ENCODE measurements at regions not wholly inside any gene's neighbourhood (a gene's known extent, or its start where the extent isn't known, plus 50 kb on each side); places are given as distances from the start of the nearest gene placed in this dataset.

DNA sequence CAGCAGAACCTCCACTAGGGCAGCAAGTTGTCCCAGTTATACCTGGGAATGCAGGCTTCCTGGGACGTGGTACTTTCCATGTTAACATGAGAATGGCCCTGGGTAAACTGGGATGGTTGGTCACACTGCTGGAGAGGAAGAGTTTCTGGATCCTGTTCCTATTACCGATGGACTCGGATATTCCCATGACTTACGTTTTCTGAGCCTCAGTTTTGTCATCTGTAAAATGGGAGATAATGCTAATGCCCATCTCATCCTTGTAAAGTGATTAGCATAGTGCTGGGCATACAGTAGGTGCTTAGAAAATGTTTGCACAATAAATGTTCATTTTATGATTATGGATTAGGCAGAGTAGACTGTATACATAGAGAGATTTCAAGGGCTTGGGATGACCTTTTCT, 280.9 kb upstream of the EEF2KMT start:
- DNase-seq, result no peak

DNA sequence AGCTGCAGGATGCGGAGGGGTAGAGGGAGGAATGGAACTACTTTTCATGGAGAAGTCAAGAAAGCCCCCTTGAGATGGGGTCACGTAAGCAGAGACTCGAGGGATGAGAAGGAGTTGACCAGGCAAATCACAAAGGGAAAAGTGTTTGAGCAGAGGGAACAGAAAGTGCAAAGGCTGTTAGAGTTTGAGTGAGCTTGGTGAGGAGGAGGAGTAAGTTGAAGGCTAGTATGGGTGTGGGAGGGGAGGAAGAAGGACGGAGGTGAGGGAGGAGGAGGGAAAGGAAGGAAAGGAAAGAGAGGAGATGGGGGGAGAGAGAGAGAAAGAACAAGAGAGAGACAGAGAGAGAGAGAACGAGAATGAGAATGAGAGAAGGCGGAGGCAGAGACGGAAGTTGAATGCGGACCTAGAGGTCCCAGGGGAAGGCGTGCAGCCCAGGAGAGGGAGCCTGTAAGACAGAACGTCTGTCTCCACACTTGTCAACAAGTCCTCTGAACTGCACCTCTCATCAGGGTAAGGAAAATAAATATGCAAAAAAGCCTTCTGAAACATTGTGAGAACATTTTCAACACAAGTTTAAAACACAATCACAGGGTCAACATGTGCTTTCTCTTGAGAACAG, 279.8 kb upstream of the EEF2KMT start:
- DNase-seq, result no peak

DNA sequence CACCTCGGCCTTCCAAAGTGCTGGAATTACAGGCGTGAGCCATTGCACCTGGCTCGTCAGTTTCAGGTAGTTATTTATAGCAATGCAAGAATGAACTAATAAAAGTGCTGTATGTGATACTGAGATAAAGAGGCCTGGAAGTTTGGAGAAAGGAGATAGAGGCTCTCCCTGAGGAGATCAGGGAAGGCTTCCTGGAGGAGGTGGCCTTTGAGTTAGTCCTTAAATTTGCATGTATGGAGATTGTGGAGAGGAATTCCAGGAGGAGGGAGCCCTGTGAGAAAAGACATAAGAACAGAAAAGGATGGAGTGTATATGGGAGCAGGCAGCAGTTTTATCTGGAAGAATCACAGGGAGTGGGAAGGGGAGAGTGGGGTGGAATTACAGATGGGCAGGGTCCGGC, 276.6 kb upstream of the EEF2KMT start:
- no peak for DNase-seq

- DNase-seq, result no peak
Measured at GRCh38 chr16:5367951-5368350, 270.4 kb upstream of the EEF2KMT start.

DNA sequence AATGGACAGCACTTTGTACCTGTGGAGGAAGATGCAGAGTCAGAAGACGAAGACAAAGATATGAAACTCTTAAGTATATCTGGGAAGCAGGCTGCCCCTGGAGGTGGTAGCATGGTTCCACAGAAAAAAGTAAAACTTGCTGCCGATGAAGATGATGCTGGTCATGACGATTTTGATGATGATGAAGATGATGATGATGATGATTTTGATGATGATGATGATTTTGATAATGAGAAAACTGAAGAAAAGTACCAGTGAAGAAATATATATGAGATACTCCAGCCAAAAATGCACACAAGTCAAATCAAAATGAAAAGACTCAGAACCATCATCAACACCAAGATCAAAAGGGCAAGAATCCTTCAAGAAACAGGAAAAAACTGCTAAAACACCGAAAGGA, 268.5 kb upstream of the EEF2KMT start:
- DNase-seq, result no peak

DNA sequence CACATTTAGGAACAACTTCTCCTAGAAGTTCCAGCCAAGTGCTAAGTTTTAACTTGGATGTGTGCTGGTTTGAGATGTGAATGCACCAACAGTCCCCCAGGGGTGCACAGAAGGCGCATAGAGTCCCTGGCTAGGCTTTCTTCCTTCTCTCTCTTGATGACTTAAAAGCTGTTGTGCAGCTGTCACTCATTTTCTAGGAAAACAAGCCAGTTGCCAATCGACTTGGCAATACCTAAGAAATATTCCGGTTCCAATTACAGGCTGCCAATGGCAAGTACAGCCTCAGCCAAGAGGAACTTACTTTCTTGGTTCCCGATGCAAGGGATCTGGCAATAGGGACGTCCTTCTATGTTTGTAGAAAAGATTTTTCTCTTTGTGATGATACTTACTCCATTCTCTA, 266.6 kb upstream of the EEF2KMT start:
- DNase-seq, result no peak

DNA sequence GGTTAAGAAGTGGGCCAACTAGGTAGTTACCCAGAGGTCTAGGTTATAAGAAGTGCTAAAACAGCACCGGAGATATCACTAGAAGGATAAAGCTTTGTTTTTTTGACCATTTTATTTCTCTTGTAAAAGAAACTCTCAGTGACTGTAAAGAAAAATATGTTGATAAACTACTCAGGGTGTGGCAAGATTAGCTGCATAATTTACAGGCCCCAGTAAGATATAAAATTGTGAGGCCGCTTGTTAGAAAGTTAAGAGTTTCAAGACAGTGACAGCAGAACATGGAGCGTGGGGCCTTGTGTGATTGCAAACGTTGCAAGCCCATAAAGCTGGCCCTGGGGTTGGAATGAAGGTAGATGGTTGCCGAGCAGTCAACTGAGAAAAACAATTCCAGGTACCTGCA, 263.7 kb upstream of the EEF2KMT start:
- DNase-seq, result no peak

- DNase-seq, result no peak
Measured at GRCh38 chr16:5354645-5355044, 257.1 kb upstream of the EEF2KMT start.

- no peak for DNase-seq
Measured at GRCh38 chr16:5349670-5350517, 252.3 kb upstream of the EEF2KMT start.

- DNase-seq, result no peak
Measured at GRCh38 chr16:5349101-5349500, 251.5 kb upstream of the EEF2KMT start.

GRCh38 chr16:5347561-5347960, 250.0 kb upstream of the EEF2KMT start:
- DNase-seq, result no peak

DNA sequence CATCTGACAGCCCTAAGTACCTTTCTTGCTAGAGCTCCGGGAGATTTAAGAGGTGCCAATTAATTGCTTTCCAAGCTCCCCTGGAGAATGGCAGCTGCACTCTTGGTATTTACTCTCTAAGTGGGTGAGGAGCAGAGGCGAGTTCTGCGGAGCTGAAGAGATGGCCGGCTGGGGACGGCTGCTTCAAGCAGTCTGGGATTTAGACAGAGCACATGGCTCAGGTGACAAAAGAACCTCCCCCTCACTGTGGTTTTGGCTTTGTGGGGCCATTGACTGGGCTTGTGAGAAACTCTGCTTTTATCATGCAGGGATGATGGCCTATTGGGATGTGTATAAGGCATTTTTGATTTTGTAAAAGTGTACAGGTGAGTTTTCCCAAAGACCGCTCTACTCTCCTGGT, 239.3 kb upstream of the EEF2KMT start:
- DNase-seq, result no peak

DNA sequence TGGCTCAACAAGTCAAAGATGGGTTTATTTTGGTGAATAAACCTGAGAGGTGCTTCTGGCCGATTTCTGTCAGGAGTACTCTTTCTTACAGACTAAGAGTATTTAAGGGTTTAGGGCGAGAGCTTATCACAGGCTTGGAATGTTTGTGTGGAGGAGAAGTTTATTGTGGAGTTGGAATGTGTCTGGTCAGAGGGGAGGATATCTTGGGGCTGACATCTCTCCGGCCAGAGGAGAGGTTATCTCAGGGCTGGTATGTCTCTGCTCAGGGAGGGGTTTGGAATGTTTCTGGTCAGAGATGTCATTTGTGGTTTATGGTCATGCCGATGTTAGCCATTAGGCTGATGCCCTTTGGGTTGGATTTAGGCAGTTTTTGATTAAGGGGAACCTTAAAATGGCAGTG, 236.4 kb upstream of the EEF2KMT start:
- no peak for DNase-seq

DNA sequence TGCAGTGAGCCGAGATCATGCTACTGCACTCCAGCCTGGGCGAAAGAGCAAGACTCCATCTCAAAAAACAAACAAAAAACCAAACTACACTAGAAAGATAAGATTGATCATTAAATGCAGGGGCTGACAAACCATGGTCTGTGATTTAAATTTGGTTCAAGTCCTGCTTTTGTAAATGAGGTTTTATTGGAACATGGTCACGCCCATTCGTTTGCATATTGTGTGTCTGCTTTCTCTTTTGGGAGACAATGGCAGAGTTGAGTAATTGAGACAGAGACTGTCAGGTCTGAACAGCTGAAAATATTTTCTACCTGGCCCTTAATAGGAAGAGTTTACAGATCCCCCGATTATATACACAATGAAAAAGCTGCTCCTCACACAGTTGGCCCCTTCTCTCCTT, 235.5 kb upstream of the EEF2KMT start:
- no peak for DNase-seq

DNA sequence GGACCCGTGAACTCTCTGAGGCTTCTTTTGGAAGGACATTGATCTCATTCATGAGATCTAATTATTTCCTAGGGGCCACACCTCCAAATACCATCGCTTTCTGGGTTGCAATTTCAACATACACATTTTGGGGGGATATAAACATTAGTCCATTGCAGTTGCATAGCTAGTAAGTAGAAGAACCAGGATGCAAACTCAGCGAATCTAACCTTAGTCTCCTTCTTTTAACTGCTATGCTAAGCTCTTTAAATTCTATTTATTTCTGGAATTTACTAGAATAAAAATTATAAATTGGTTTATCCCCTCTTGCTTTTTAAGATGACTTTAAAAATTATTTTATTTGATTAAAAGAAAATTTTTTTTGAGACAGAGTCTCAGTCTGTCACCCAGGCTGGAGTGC, 232.5 kb upstream of the EEF2KMT start:
- no peak for DNase-seq

- DNase-seq, result no peak
Measured at GRCh38 chr16:5328546-5328945, 231.0 kb upstream of the EEF2KMT start.

GRCh38 chr16:5326395-5326794, 228.8 kb upstream of the EEF2KMT start:
- no peak for DNase-seq

- no peak for DNase-seq
Measured at GRCh38 chr16:5325932-5326331, 228.3 kb upstream of the EEF2KMT start.

GRCh38 chr16:5323284-5324141, 225.9 kb upstream of the EEF2KMT start:
- DNase-seq, result no peak

DNA sequence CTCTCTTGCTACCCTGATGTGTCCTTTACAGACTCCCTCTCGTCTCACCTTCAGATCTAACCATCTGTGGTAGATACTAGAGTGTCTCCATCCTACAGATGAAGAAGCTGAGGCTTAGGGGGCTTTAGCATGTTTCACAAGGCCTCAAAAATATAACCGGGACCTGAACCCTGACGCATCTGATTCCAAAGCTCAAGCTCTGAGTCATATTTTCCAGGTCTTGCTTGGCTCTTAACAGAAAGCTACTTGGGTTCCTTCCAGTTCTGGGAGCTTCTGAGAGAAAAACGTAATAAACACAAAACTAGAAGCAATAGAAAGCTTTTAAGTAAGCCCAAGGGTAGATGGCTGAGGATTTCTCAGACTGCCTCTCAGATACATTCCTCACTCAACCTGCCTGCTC, 224.3 kb upstream of the EEF2KMT start:
- DNase-seq, result no peak

GRCh38 chr16:5319799-5320198, 222.2 kb upstream of the EEF2KMT start:
- no peak for DNase-seq

DNA sequence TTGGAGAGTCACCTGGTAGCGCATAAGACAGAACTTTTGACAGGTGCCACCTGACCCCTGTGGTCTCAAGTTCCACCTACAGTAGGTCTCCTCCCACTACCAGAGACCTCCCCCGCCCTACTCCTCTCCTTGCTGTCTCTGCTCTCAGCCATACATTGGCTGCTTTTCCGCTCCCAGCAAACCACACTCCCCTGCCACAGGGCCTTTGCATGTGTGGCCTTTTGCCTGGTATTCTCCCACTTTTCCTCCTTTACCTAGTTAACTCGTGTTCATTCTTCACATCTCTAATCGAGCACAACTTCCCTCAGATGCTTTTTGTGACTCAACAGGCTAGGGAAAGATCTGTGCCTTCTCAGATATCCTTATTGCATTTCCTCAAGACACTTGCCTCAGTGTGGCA, 218.3 kb upstream of the EEF2KMT start:
- DNase-seq, result no peak

- DNase-seq, result no peak
Measured at GRCh38 chr16:5314377-5314776, 216.8 kb upstream of the EEF2KMT start.

All from activated gamma-delta T cell treated with Interleukin-2 at 50 U/mL for 16 hours (primary cell).